ENCODE measurements at regions not wholly inside any gene's neighbourhood (a gene's known extent, or its start where the extent isn't known, plus 50 kb on each side); places are given as distances from the start of the nearest gene placed in this dataset.

DNA sequence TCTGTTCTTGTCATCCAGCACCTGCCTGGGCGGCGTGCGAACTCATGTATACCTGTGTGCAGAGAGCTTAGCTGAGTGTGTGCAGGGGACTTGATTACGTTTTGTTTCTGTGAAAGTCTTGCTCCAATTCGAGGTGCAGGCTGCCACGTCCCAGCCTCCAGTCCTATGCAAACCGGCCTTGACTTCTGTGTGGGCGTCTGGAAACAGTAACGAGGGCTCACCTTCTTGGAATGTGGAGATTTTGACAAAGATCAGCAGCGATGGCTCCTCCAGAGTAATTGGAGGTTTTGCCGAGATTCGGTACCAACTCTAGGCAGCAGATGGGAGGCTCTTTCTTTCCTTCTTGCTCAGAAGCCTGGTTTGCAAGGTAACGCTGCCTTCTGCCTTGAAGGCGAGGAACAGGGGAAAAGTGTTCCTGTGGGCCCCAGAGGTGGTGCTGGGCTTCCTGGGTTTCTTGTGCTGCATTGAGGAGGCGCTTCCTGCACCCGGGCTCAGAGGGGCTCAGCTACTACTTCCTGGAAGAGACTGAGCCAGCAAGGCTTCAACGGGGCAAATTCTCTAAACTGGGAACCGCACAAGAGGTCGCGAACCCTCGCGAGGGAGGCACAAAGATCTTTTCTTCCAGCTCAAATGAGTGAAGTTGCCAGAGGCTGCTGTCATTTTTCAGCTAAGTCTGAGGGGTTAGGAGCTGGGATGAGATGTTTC lies 249.0 kb downstream of the AACS start:
- TF ChIP-seq, protein P1, sequence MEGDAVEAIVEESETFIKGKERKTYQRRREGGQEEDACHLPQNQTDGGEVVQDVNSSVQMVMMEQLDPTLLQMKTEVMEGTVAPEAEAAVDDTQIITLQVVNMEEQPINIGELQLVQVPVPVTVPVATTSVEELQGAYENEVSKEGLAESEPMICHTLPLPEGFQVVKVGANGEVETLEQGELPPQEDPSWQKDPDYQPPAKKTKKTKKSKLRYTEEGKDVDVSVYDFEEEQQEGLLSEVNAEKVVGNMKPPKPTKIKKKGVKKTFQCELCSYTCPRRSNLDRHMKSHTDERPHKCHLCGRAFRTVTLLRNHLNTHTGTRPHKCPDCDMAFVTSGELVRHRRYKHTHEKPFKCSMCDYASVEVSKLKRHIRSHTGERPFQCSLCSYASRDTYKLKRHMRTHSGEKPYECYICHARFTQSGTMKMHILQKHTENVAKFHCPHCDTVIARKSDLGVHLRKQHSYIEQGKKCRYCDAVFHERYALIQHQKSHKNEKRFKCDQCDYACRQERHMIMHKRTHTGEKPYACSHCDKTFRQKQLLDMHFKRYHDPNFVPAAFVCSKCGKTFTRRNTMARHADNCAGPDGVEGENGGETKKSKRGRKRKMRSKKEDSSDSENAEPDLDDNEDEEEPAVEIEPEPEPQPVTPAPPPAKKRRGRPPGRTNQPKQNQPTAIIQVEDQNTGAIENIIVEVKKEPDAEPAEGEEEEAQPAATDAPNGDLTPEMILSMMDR (IDR thresholded peaks at IDR 0.05), result no peak
- TF ChIP-seq POLR2A (IDR thresholded peaks at IDR 0.05), result no peak

Measured in heart left ventricle (tissue), 13 donors.